HCT116 (cell line): ENCODE measurements at regions not wholly inside any gene's neighbourhood (a gene's known extent, or its start where the extent isn't known, plus 50 kb on each side); places are given as distances from the start of the nearest gene placed in this dataset.

ENCODE experiments used
- ELF1 ChIP-seq: IDR thresholded peaks from 2 replicates; pipeline ENCODE4 v1.6.1; 2012; ENCODE audit warnings: low read depth, borderline replicate concordance
- EZH2 ChIP-seq: fragments of 200-600 bp; sonication (generic); IDR thresholded peaks from 2 replicates; pipeline ENCODE4 v1.6.1; 2017; ENCODE audit warnings: antibody characterized with exemption, mixed run types
- EZH2phosphoT487 ChIP-seq: fragments of 200-600 bp; IDR thresholded peaks from 2 replicates; pipeline ENCODE4 v1.6.1; 2018; ENCODE audit warnings: antibody characterized with exemption, borderline replicate concordance
- FOSL1 ChIP-seq: IDR thresholded peaks from 2 replicates; pipeline ENCODE4 v1.6.1; 2012; ENCODE audit warnings: low read depth
- JUND ChIP-seq: IDR thresholded peaks from 2 replicates; pipeline ENCODE4 v1.6.1; 2012
- POLR2A ChIP-seq: IDR thresholded peaks from 2 replicates; pipeline ENCODE4 v1.7.0; 2011; ENCODE audit warnings: borderline replicate concordance; ENCODE audit not compliant: insufficient read depth, insufficient read length; ENCODE audit errors: extremely low read depth
- POLR2AphosphoS5 ChIP-seq: IDR thresholded peaks from 2 replicates; pipeline ENCODE4 v1.6.1; 2011; ENCODE audit warnings: mild to moderate bottlenecking, low read depth, low read length, moderate library complexity
- SIN3A ChIP-seq: IDR thresholded peaks from 2 replicates; pipeline ENCODE4 v1.6.1; 2012; ENCODE audit warnings: low read depth
- SP1 ChIP-seq: IDR thresholded peaks from 2 replicates; pipeline ENCODE4 v1.6.1; 2012; ENCODE audit warnings: low read depth
- TF ChIP-seq, protein P1 (sequence below), 3 experiments: fragments of 200-600 bp in 1 of 3; sonication (generic) in 1 of 3; IDR thresholded peaks in 2 of 3; conservative IDR thresholded peaks in 1 of 3; 2 replicates each; pipeline ENCODE4 v1.5.1; 2012 to 2017; ENCODE audit warnings: low read depth in 2 of 3, low read length in 2 of 3, antibody characterized with exemption in 1 of 3, borderline replicate concordance in 1 of 3, control low read depth in 1 of 3, mild to moderate bottlenecking in 1 of 3, mixed read lengths in 1 of 3, mixed run types in 1 of 3, moderate library complexity in 1 of 3; ENCODE audit not compliant: insufficient read depth in 1 of 3
- TF ChIP-seq, protein P2 (sequence below): IDR thresholded peaks from 2 replicates; pipeline ENCODE4 v1.6.1; 2012

DNA sequence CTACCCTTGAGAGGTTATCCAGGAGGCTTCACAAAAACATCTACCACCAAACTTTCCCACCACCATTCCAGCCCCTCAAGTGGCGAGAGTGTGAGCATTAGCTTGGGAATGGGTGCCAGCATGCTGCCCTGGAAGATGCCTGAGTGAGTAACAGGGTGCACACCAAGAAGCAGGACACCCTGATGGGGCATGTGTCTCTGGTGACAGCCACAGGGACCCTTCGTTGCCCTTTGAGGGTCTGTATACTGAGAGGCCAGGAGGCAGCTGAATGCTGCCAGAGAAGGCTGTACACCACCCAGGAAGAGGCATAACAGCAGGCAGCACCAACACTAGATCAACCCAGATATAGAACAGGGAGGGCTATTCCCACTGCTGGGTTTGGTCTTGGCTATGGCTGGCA, 233.6 kb upstream of the THSD7B start:
- TF ChIP-seq, protein P1, sequence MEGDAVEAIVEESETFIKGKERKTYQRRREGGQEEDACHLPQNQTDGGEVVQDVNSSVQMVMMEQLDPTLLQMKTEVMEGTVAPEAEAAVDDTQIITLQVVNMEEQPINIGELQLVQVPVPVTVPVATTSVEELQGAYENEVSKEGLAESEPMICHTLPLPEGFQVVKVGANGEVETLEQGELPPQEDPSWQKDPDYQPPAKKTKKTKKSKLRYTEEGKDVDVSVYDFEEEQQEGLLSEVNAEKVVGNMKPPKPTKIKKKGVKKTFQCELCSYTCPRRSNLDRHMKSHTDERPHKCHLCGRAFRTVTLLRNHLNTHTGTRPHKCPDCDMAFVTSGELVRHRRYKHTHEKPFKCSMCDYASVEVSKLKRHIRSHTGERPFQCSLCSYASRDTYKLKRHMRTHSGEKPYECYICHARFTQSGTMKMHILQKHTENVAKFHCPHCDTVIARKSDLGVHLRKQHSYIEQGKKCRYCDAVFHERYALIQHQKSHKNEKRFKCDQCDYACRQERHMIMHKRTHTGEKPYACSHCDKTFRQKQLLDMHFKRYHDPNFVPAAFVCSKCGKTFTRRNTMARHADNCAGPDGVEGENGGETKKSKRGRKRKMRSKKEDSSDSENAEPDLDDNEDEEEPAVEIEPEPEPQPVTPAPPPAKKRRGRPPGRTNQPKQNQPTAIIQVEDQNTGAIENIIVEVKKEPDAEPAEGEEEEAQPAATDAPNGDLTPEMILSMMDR (IDR thresholded peaks at IDR 0.05 in 2 of 3, conservative IDR thresholded peaks at IDR 0.05 in 1 of 3; ENCODE audit: borderline replicate concordance in 1 of 3, insufficient read depth in 1 of 3, low read depth in 2 of 3, low read length in 2 of 3), result no peak
- no peak for TF ChIP-seq EZH2phosphoT487
- no peak for TF ChIP-seq SIN3A
- no peak for TF ChIP-seq EZH2
- no peak for TF ChIP-seq POLR2AphosphoS5
- no peak for TF ChIP-seq JUND
- no peak for TF ChIP-seq SP1
- TF ChIP-seq ELF1, result no peak
- no peak for TF ChIP-seq POLR2A
- TF ChIP-seq, protein P2, sequence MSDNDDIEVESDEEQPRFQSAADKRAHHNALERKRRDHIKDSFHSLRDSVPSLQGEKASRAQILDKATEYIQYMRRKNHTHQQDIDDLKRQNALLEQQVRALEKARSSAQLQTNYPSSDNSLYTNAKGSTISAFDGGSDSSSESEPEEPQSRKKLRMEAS, result no peak
- no peak for TF ChIP-seq FOSL1
